H9 (cell line): ENCODE measurements at regions not wholly inside any gene's neighbourhood (a gene's known extent, or its start where the extent isn't known, plus 50 kb on each side); places are given as distances from the start of the nearest gene placed in this dataset.

Experiments
- DNase-seq: peaks from one replicate; pipeline ENCODE4 v3.0.0-alpha.2; 2017
- H2AFZ ChIP-seq: one replicate; pipeline ENCODE4 v1.6.1; 2013; ENCODE audit warnings: mild to moderate bottlenecking, low read length, control low read depth, moderate library complexity
- H2AK5ac ChIP-seq: 2 replicates; pipeline ENCODE4 v1.6.1; 2013; ENCODE audit warnings: low read length, control low read depth, mixed read lengths; ENCODE audit not compliant: insufficient read length
- H2BK120ac ChIP-seq: one replicate; pipeline ENCODE4 v1.6.1; 2013; ENCODE audit warnings: low read depth, mild to moderate bottlenecking, low read length, control low read depth, inconsistent platforms; ENCODE audit not compliant: poor library complexity, severe bottlenecking
- H2BK12ac ChIP-seq: 2 replicates; pipeline ENCODE4 v1.6.1; 2013; ENCODE audit warnings: low read length, control low read depth, mixed read lengths, low read depth; ENCODE audit not compliant: insufficient read length
- H2BK15ac ChIP-seq: 2 replicates; pipeline ENCODE4 v1.6.1; 2013; ENCODE audit warnings: low read depth, low read length, control low read depth
- H2BK20ac ChIP-seq: one replicate; pipeline ENCODE4 v1.6.1; 2013; ENCODE audit warnings: low read depth, mild to moderate bottlenecking, low read length, control low read depth, inconsistent platforms; ENCODE audit not compliant: poor library complexity, severe bottlenecking
- H2BK5ac ChIP-seq: 2 replicates; pipeline ENCODE4 v1.6.1; 2013; ENCODE audit warnings: low read length, control low read depth, mixed read lengths; ENCODE audit not compliant: insufficient read length
- H3K14ac ChIP-seq: 2 replicates; pipeline ENCODE4 v1.6.1; 2013; ENCODE audit warnings: low read length, control low read depth; ENCODE audit not compliant: insufficient read depth
- H3K18ac ChIP-seq: 2 replicates; pipeline ENCODE4 v1.6.1; 2013; ENCODE audit warnings: low read depth, mild to moderate bottlenecking, mixed read lengths, low read length, control low read depth; ENCODE audit not compliant: insufficient read length
- H3K23ac ChIP-seq: 2 replicates; pipeline ENCODE4 v1.6.1; 2013; ENCODE audit warnings: low read length, control low read depth, mixed read lengths, low read depth; ENCODE audit not compliant: insufficient read length
- H3K23me2 ChIP-seq: 2 replicates; pipeline ENCODE4 v1.6.1; 2013; ENCODE audit warnings: low read depth, mild to moderate bottlenecking, mixed read lengths, low read length, control low read depth; ENCODE audit not compliant: insufficient read length, poor library complexity, severe bottlenecking
- H3K27ac ChIP-seq: 2 replicates; pipeline ENCODE4 v1.5.1; 2013; ENCODE audit warnings: low read length, control low read depth, mixed read lengths, low read depth; ENCODE audit not compliant: insufficient read length
- H3K27me3 ChIP-seq: 2 replicates; pipeline ENCODE4 v1.6.1; 2013; ENCODE audit warnings: low read length, control low read depth, inconsistent platforms; ENCODE audit not compliant: insufficient read depth
- H3K4ac ChIP-seq: 2 replicates; pipeline ENCODE4 v1.6.1; 2013; ENCODE audit warnings: low read depth, mild to moderate bottlenecking, control low read depth, inconsistent platforms, low read length, moderate library complexity
- H3K4me1 ChIP-seq: 2 replicates; pipeline ENCODE4 v1.6.1; 2013; ENCODE audit warnings: low read length, control low read depth, inconsistent platforms; ENCODE audit not compliant: insufficient read depth
- H3K4me2 ChIP-seq: 2 replicates; pipeline ENCODE4 v1.6.1; 2013; ENCODE audit warnings: low read length, control low read depth, mixed read lengths; ENCODE audit not compliant: insufficient read length, insufficient read depth
- H3K56ac ChIP-seq: 2 replicates; pipeline ENCODE4 v1.6.1; 2013; ENCODE audit warnings: low read depth, mild to moderate bottlenecking, mixed read lengths, low read length, control low read depth; ENCODE audit not compliant: insufficient read length
- H3K79me1 ChIP-seq: 2 replicates; pipeline ENCODE4 v1.6.1; 2013; ENCODE audit warnings: low read depth, mild to moderate bottlenecking, moderate library complexity, low read length, control low read depth, inconsistent platforms; ENCODE audit not compliant: insufficient read depth, poor library complexity, severe bottlenecking
- H3K79me2 ChIP-seq: 2 replicates; pipeline ENCODE4 v1.6.1; 2013; ENCODE audit warnings: low read length, control low read depth, inconsistent platforms; ENCODE audit not compliant: insufficient read depth
- H3K9ac ChIP-seq: 2 replicates; pipeline ENCODE4 v1.6.1; 2013; ENCODE audit warnings: low read length, control low read depth, mixed read lengths; ENCODE audit not compliant: insufficient read length; ENCODE audit errors: extremely low read depth
- H3K9me3 ChIP-seq: one replicate; pipeline ENCODE4 v1.6.1; 2013; ENCODE audit warnings: low read depth, low read length, inconsistent platforms; ENCODE audit not compliant: control insufficient read depth
- H3T11ph ChIP-seq: one replicate; pipeline ENCODE4 v1.6.1; 2013; ENCODE audit warnings: mild to moderate bottlenecking, low read length, control low read depth, inconsistent platforms
- H4K20me1 ChIP-seq: one replicate; pipeline ENCODE4 v1.6.1; 2013; ENCODE audit not compliant: control insufficient read depth, insufficient read length, insufficient read depth
- H4K5ac ChIP-seq: 2 replicates; pipeline ENCODE4 v1.6.1; 2013; ENCODE audit warnings: low read depth, mild to moderate bottlenecking, mixed read lengths, low read length, control low read depth; ENCODE audit not compliant: insufficient read length
- H4K8ac ChIP-seq: replicated peaks from 2 replicates; pipeline ENCODE4 v1.6.1; 2013; ENCODE audit warnings: low read length, control low read depth, mixed read lengths, low read depth; ENCODE audit not compliant: insufficient read length
- H4K91ac ChIP-seq: 2 replicates; pipeline ENCODE4 v1.6.1; 2013; ENCODE audit warnings: low read depth, mild to moderate bottlenecking, moderate library complexity, mixed read lengths, low read length, control low read depth; ENCODE audit not compliant: insufficient read length
- H3K27ac Mint-ChIP-seq, 3 experiments: 2 replicates in 2 of 3; 3 replicates in 1 of 3; pipeline ENCODE4 v1.8.0; 2020 to 2021; ENCODE audit warnings: mixed read lengths in 3 of 3, mild to moderate bottlenecking in 1 of 3, moderate library complexity in 1 of 3
- H3K27me3 Mint-ChIP-seq: 2 replicates; pipeline ENCODE4 v1.8.0; 2021; ENCODE audit warnings: low read depth, mild to moderate bottlenecking, moderate library complexity, mixed read lengths
- H3K36me3 Mint-ChIP-seq, 3 experiments: 2 replicates in 2 of 3; 3 replicates in 1 of 3; pipeline ENCODE4 v1.8.0; 2020 to 2021; ENCODE audit warnings: low read depth in 3 of 3, mixed read lengths in 3 of 3; ENCODE audit not compliant: insufficient read depth in 1 of 3
- H3K4me1 Mint-ChIP-seq, 2 experiments: 2 replicates each; pipeline ENCODE4 v1.8.0; 2020; ENCODE audit warnings: mixed read lengths in 2 of 2
- H3K4me3 Mint-ChIP-seq, 2 experiments: 2 replicates in 1 of 2; 3 replicates in 1 of 2; pipeline ENCODE4 v1.8.0; 2020 to 2021; ENCODE audit warnings: mild to moderate bottlenecking in 2 of 2, mixed read lengths in 2 of 2, moderate library complexity in 1 of 2
- H3K9me3 Mint-ChIP-seq, 2 experiments: 2 replicates in 1 of 2; 3 replicates in 1 of 2; pipeline ENCODE4 v1.8.0; 2020; ENCODE audit warnings: mild to moderate bottlenecking in 2 of 2, mixed read lengths in 2 of 2, moderate library complexity in 1 of 2
- WGBS: extraction: QIAGEN DNeasy Blood & Tissue Kit; methylation state at CpG from one replicate; pipeline ENCODE4 v1.1.7; 2013; ENCODE audit warnings: missing lambda C conversion rate, low lambda C conversion rate, mixed read lengths; ENCODE audit not compliant: insufficient read length; ENCODE audit errors: extremely low coverage; 5-methylcytosine and 5-hydroxymethylcytosine counted together
- TF ChIP-seq, protein P1 (sequence below): fragments of 200-600 bp; sonication (generic); conservative IDR thresholded peaks from 3 replicates; pipeline ENCODE4 v1.8.0; 2021; ENCODE audit warnings: antibody characterized with exemption, mild to moderate bottlenecking

DNA sequence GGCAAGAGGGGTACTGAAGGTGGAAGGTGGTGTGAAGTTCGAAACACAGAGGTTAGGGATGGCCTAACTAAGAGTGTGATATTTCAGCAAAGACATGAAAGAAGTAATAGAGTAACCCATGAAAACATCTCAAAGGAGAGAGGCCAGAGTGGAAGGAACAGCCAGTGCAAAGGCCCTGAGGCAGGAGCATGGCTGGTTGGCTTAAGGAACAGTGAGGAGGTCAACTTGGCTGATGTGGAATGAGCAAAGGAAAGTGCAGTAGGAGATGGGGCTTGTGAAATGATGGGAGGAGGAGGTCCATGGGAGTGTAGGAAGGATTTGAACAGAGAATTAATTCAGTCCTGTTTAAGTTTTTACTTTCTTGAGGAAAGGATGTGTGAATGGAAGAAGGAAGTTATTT lies 178.3 kb upstream of the ZNF608 start:
- H3K27ac Mint-ChIP-seq, result no peak overlapping the region; a peak in 1 of 7 replicates
- no CpG with 5 or more reads among the region's 1 CpG for WGBS

More for the DNA sequence above, 178.3 kb upstream of the ZNF608 start:
- Histone ChIP-seq H2BK120ac (peak overlapping the region; percentile 77), H2BK15ac (no peak overlapping the region), H2BK20ac (no peak overlapping the region), H2AFZ (no peak overlapping the region), H3K4ac (no peak overlapping the region), H3K56ac (no peak overlapping the region), H4K8ac (no peak overlapping the region), H3K9me3 (no peaks in the 10 kb centered on the region), H2BK12ac (peak overlapping the region; percentile 53), H4K20me1 (no peaks in the 10 kb centered on the region), H3K4me2 (no peak overlapping the region), H3K4me1 (peaks cover 9% of the 10 kb centered on the region), H4K91ac (no peak overlapping the region), H3K79me2 (no peaks in the 10 kb centered on the region), H3K14ac (no peak overlapping the region), H3K23ac (no peak overlapping the region), H2AK5ac (no peak overlapping the region), H3K23me2 (no peaks in the 10 kb centered on the region), H2BK5ac (no peak overlapping the region), H3K79me1 (no peaks in the 10 kb centered on the region), H3K9ac (no peak overlapping the region), H3T11ph (no peak overlapping the region), H4K5ac (no peak overlapping the region), H3K27ac (no peak overlapping the region), H3K18ac (no peak overlapping the region), H3K27me3 (no peaks in the 10 kb centered on the region)
- no peak for DNase-seq
- Mint-ChIP-seq H3K9me3 (peaks cover 2 to 3% of the 10 kb centered on the region in 2 experiments; a peak in 3 of 5 replicates), H3K27me3 (no peaks in the 10 kb centered on the region), H3K36me3 (peaks cover 0 to 10% (median 2%) of the 10 kb centered on the region in 3 experiments; a peak in 3 of 7 replicates), H3K4me1 (peaks cover 5% of the 10 kb centered on the region in 2 experiments), H3K4me3 (no peak overlapping the region)
- TF ChIP-seq, protein P1, sequence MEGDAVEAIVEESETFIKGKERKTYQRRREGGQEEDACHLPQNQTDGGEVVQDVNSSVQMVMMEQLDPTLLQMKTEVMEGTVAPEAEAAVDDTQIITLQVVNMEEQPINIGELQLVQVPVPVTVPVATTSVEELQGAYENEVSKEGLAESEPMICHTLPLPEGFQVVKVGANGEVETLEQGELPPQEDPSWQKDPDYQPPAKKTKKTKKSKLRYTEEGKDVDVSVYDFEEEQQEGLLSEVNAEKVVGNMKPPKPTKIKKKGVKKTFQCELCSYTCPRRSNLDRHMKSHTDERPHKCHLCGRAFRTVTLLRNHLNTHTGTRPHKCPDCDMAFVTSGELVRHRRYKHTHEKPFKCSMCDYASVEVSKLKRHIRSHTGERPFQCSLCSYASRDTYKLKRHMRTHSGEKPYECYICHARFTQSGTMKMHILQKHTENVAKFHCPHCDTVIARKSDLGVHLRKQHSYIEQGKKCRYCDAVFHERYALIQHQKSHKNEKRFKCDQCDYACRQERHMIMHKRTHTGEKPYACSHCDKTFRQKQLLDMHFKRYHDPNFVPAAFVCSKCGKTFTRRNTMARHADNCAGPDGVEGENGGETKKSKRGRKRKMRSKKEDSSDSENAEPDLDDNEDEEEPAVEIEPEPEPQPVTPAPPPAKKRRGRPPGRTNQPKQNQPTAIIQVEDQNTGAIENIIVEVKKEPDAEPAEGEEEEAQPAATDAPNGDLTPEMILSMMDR, result no peak
